Caco-2 (cell line): ENCODE measurements at regions not wholly inside any gene's neighbourhood (a gene's known extent, or its start where the extent isn't known, plus 50 kb on each side); places are given as distances from the start of the nearest gene placed in this dataset.

ENCODE experiments used
- BruUV-seq: library from RNA; stranded (reverse); fragments of 400-500 nt; replicated peaks from 2 replicates; lab custom pipeline; 2021; lab: Mats Ljungman, UMichigan
- CTCF ChIA-PET: fragments of 300-600 bp; sonication (Branson Sonifier 250); formaldehyde crosslinking; loops from one replicate; lab custom pipeline; 2022; ENCODE audit warnings: antibody characterized with exemption; lab: Charles Lee
- POLR2A ChIA-PET: fragments of 300-600 bp; sonication (Branson Sonifier 250); formaldehyde crosslinking; loops from one replicate; lab custom pipeline; 2022; ENCODE audit warnings: antibody characterized with exemption; lab: Charles Lee
- DNase-seq, 2 experiments: peaks; one replicate each; pipeline versions ENCODE4 v3.0.0 to v3.0.0-alpha.2; 2020 to 2022
- H3K27me3 ChIP-seq: replicated peaks from 2 replicates; pipeline ENCODE4 v1.6.0; 2011; ENCODE audit warnings: low read length; ENCODE audit not compliant: control insufficient read depth, insufficient read depth
- H3K36me3 ChIP-seq: 2 replicates; pipeline ENCODE4 v1.5.1; 2011; ENCODE audit warnings: low read length; ENCODE audit not compliant: control insufficient read depth, insufficient read depth
- H3K4me1 ChIP-seq: fragments of 250-450 bp; sonication (Bioruptor Pico); 2 replicates; pipeline ENCODE4 v1.5.1; 2020; ENCODE audit warnings: mild to moderate bottlenecking
- H3K4me3 ChIP-seq: 2 replicates; pipeline ENCODE4 v1.5.1; 2011; ENCODE audit warnings: low read depth, mild to moderate bottlenecking, control low read depth, low read length
- H3K9me3 ChIP-seq: fragments of 250-450 bp; sonication (Bioruptor Pico); 2 replicates; pipeline ENCODE4 v1.5.1; 2020; ENCODE audit warnings: mild to moderate bottlenecking, moderate library complexity
- H3K27ac Mint-ChIP-seq: one replicate; pipeline ENCODE4 v1.8.0; 2022; ENCODE audit warnings: mixed read lengths; ENCODE audit not compliant: unreplicated experiment
- H3K27me3 Mint-ChIP-seq: one replicate; pipeline ENCODE4 v1.8.0; 2022; ENCODE audit warnings: mixed read lengths; ENCODE audit not compliant: insufficient read depth, unreplicated experiment
- H3K36me3 Mint-ChIP-seq: one replicate; pipeline ENCODE4 v1.8.0; 2022; ENCODE audit warnings: mild to moderate bottlenecking, mixed read lengths; ENCODE audit not compliant: insufficient read depth, unreplicated experiment
- H3K4me1 Mint-ChIP-seq: one replicate; pipeline ENCODE4 v1.8.0; 2022; ENCODE audit warnings: low read depth, mixed read lengths; ENCODE audit not compliant: unreplicated experiment
- H3K4me3 Mint-ChIP-seq: one replicate; pipeline ENCODE4 v1.8.0; 2022; ENCODE audit warnings: mild to moderate bottlenecking, moderate library complexity, mixed read lengths; ENCODE audit not compliant: unreplicated experiment
- H3K9me3 Mint-ChIP-seq: one replicate; pipeline ENCODE4 v1.8.0; 2022; ENCODE audit warnings: mixed read lengths; ENCODE audit not compliant: unreplicated experiment
- CTCF ChIP-seq, 2 experiments: fragments of 200-600 bp in 1 of 2; IDR thresholded peaks; 1 replicate in 1 of 2; 2 replicates in 1 of 2; pipeline versions ENCODE4 v1.5.1 to v1.8.0; 2011 to 2022; ENCODE audit warnings: antibody characterized with exemption in 1 of 2, control low read depth in 1 of 2, inconsistent platforms in 1 of 2, low read depth in 1 of 2, low read length in 1 of 2, mild to moderate bottlenecking in 1 of 2, moderate library complexity in 1 of 2; ENCODE audit not compliant: insufficient read depth in 1 of 2, severe bottlenecking in 1 of 2, unreplicated experiment in 1 of 2
- intact Hi-C: fragments of 100-400 bp; cut with micrococcal nuclease; formaldehyde crosslinking; loops from one replicate; pipeline ENCODE4 v1.10.0; 2022; ENCODE audit not compliant: unreplicated experiment

- Mint-ChIP-seq H3K4me1 (no peaks in the 10 kb centered on the region), H3K27me3 (no peaks in the 10 kb centered on the region), H3K27ac (no peak overlapping the region), H3K9me3 (no peaks in the 10 kb centered on the region), H3K4me3 (no peak overlapping the region), H3K36me3 (no peaks in the 10 kb centered on the region)
- Histone ChIP-seq H3K27me3 (no peaks in the 10 kb centered on the region), H3K36me3 (no peaks in the 10 kb centered on the region), H3K4me1 (no peaks in the 10 kb centered on the region), H3K9me3 (no peaks in the 10 kb centered on the region), H3K4me3 (no peak overlapping the region)
- no peak for DNase-seq
- BruUV-seq = no TSS peak
- intact Hi-C loops = no loop called here
- POLR2A ChIA-PET = no interaction called here
- no peak for TF ChIP-seq CTCF (IDR thresholded peaks at IDR 0.05; ENCODE audit: insufficient read depth in 1 of 2, low read depth in 1 of 2, low read length in 1 of 2, severe bottlenecking in 1 of 2, unreplicated experiment in 1 of 2)
- CTCF ChIA-PET = no interaction called here
Measured at GRCh38 chr4:126702747-126703146, 930.0 kb upstream of the INTU start.

DNA sequence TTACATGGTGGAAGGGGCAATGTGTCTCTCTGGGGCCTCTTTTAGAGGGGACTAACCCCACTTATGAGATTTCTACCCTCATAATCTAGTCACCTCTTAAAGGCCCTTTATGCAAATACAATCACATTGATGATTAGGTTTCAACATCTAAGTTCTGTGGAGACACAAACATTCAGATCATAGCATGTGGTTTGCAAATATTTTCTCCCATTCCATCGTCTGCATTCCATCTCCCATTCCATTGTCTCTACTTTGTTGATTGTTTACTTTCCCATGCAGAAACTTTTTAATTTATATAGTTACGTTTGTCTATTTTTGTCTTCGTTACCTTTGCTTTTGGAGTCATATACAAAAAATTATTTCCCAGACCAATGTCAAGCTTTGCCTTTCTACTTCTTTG, 927.5 kb upstream of the INTU start:
- H3K27me3 ChIP-seq = no peaks in the 10 kb centered on the region
- H3K27ac Mint-ChIP-seq = no peak overlapping the region
- H3K27me3 Mint-ChIP-seq = no peaks in the 10 kb centered on the region
- H3K9me3 Mint-ChIP-seq = no peaks in the 10 kb centered on the region
- no peak for TF ChIP-seq CTCF (IDR thresholded peaks at IDR 0.05; ENCODE audit: insufficient read depth in 1 of 2, low read depth in 1 of 2, low read length in 1 of 2, severe bottlenecking in 1 of 2, unreplicated experiment in 1 of 2)
- no peak for DNase-seq
- BruUV-seq = no TSS peak
- H3K4me3 Mint-ChIP-seq = no peak overlapping the region
- intact Hi-C loops = no loop called here
- ChIA-PET POLR2A (no interaction called here), CTCF (no interaction called here)
- no peaks in the 10 kb centered on the region for H3K4me1 Mint-ChIP-seq
- H3K9me3 ChIP-seq = no peaks in the 10 kb centered on the region
- no peaks in the 10 kb centered on the region for H3K4me1 ChIP-seq
- H3K36me3 ChIP-seq = no peaks in the 10 kb centered on the region
- H3K4me3 ChIP-seq = no peak overlapping the region
- H3K36me3 Mint-ChIP-seq = no peaks in the 10 kb centered on the region

DNA sequence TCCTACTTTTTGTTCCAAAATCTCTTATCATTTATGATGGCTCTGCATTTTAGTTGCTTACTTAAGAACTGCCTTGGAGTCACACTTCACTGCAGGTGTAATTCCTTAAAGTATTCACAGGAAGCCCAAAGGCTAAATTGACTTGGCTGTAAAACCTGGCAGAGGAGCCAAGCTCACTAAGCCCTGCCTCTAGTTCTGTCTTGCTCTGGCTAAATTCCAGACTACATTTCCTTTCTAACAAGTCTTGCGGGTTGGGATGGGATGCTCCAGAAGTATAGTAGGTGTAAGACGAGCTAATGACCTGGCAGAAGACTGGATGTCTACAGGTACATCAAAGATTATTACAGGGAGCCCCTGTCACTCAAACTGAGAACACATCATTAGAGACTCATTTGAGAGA, 924.0 kb upstream of the INTU start:
- CTCF ChIA-PET = no interaction called here

More for the DNA sequence above, 924.0 kb upstream of the INTU start:
- no peaks in the 10 kb centered on the region for H3K9me3 Mint-ChIP-seq
- Histone ChIP-seq H3K9me3 (no peaks in the 10 kb centered on the region), H3K4me3 (no peak overlapping the region), H3K36me3 (no peaks in the 10 kb centered on the region), H3K27me3 (no peaks in the 10 kb centered on the region), H3K4me1 (no peaks in the 10 kb centered on the region)
- no peak for TF ChIP-seq CTCF (IDR thresholded peaks at IDR 0.05; ENCODE audit: insufficient read depth in 1 of 2, low read depth in 1 of 2, low read length in 1 of 2, severe bottlenecking in 1 of 2, unreplicated experiment in 1 of 2)
- H3K4me1 Mint-ChIP-seq = no peaks in the 10 kb centered on the region
- H3K27ac Mint-ChIP-seq = no peak overlapping the region
- POLR2A ChIA-PET = no interaction called here
- no peaks in the 10 kb centered on the region for H3K36me3 Mint-ChIP-seq
- H3K27me3 Mint-ChIP-seq = no peaks in the 10 kb centered on the region
- BruUV-seq = no TSS peak
- no peak overlapping the region for H3K4me3 Mint-ChIP-seq
- intact Hi-C loops = no loop called here
- no peak for DNase-seq
